GM18909 (cell line): ENCODE measurements at regions not wholly inside any gene's neighbourhood (a gene's known extent, or its start where the extent isn't known, plus 50 kb on each side); places are given as distances from the start of the nearest gene placed in this dataset.
"Not testable (repeated sequence)": the region's sequence is repeated elsewhere in the genome, so short reads cannot be mapped to it uniquely, and the experiment has no call there.

ENCODE experiments used
- ATAC-seq: cut with Tn5 transposase; IDR thresholded peaks from one replicate; pipeline ENCODE4 v1.9.1; 2021; ENCODE audit warnings: mild to moderate bottlenecking; ENCODE audit not compliant: unreplicated experiment, poor library complexity

DNA sequence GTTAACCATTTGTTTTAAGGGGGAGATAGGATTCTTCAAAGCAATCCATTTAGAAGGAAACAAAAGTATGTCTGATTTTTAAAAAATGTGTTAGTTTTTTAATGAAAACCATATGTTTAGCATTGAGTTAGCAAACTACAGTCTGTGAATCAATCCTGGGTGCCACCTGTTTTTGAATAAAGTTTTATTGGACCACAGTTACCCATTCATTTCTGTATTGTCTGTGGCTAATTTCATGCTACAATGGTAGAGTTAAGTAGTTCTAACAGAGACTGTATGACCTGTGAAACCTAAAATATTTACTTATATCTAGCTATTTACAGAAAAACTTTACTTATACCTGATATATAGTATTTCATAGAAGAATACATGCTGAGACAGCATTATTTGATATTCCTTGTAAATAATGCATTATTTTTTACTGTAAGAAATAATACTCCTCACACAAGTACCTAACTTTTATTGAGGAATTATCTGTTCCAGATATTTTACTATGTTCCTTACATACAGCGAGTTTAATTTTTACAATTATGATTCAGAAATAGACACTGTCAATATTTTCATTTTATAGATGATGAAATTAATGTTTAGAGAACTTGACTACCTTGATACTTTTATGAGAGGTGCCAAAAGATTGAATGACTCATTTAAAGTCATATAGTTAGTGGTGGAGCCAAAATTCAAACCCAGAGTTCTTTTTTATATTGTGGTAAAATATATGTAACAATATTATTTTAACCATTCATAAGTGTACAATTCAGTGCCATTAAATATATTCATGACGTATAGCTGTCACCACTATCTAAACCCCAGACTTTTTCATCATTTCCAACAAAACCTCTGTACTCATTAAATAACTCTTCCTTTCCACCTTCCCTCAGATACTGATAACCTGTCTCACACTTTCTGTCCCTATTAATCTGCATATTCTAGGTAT lies 122.0 kb downstream of the GLUD2 start:
- no peak for ATAC-seq

DNA sequence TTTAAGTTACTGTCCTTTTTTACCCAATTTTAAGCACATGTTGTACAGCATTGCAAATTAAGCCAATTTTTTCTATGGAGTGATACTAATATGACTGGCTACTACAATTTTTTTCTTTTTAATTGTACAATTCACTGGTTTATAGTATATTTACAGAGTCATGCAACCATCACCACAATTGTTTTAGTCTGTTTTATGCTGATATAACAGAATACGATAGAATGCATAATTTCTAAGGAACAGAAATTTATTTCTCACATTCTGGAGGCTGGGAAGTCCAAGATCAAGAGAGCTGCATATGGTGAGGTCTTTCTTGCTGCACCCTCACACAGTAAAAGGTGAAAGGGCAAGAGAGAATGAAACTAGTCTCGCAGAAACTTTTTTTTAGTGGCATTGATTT lies 125.3 kb downstream of the GLUD2 start:
- ATAC-seq, result no peak

DNA sequence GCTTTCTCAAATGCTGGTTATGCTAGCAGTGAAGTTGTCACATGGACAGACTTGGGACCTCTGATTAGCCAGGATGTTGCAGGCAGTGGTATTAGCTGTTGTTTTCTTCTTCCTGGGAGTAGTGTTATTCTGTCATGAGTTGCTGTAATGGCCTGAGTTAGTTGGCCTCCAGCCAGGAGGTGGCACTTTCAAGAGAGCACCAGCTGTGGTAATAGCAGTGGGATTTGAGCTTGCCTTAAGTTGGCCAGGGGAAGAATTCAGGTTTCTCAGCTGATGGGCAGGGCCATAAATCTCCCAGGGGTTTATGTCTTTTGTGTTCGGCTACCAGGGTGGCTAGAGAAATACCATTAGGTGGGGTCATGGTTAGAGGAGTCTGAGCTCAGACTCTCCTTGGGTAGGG lies 132.6 kb downstream of the GLUD2 start:
- ATAC-seq, result no peak

DNA sequence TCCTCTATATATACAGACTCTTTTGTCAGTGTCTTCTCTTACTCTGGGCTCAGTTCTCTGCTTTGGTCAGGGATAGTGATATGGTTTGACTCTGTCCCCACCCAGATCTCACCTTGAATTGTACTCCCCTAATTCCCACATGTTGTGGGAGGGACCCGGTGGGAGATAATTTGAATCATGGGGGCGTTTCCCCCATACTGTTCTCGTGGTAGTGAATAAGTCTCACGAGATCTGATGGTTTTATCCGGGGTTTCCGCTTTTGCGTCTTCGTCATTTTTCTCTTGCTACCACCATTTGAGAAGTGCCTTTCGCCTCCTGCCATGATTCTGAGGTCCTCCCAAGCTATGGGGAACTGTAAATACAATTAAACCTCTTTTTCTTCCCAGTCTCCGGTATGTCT lies 144.4 kb downstream of the GLUD2 start:
- ATAC-seq, result no peak

DNA sequence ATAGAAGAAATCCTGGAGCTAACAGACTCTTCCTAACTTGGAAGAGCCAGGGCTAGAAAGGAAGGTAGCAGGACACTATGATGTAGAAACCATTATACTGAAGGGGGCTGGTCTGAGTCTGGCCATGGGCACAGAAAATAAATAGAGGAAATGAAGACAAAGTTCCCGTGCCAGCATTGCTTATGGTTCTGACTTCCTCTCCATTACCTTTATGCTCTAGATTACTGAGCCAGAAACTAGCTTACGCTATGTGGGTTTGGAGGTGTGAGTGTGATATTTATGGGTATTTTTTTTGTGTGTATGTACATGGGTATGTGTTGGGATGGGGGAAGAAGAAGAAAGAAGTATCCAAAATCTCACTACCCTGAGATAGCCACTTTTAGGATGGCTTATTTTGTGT lies 148.3 kb downstream of the GLUD2 start:
- no peak for ATAC-seq

DNA sequence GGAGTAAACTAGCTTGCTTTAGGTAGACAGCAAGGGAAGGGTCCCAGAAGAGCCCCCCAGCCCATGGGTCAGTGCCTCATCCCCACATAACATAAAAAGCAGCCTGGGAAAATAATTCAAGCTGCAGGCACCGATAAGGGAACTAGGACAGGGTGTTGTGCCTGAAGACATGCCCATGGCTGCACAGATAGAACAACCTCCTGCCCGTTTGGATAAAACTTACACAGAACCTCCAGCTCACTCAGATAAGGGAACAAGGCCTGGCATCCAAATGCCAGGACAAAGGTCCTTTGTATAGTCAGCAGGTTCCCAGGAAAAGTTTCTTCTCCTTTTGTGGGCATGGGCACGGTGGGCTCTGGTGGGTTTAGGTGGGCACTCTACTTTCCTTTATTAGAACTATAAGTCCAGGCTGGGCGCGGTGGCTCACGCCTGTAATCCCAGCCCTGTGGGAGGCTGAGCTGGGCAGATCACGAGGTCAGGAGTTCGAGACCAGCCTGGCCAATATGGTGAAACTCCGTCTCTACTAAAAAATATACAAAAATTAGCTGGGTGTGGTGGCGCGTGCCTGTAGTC lies 149.5 kb downstream of the GLUD2 start:
- not testable (repeated sequence) for ATAC-seq

DNA sequence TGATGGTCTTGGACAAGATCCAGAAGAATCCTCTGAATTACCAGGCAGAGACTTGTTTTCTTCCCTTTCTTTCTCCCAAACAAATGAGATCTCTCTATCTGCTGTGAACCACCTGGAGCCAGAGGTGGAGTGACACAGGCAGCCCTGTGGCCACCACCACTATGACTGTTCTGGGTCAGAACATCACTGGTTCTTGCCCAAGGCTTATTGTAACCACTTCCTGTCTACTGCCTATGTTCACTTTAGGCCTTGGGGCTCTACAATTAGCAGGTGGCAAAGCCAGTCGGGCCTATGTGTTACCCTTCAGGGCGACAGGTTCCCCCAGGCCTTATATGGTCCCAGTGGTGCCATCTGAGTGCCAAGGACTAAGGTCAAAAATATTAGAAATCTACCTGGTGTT lies 161.2 kb downstream of the GLUD2 start:
- ATAC-seq, result no peak

DNA sequence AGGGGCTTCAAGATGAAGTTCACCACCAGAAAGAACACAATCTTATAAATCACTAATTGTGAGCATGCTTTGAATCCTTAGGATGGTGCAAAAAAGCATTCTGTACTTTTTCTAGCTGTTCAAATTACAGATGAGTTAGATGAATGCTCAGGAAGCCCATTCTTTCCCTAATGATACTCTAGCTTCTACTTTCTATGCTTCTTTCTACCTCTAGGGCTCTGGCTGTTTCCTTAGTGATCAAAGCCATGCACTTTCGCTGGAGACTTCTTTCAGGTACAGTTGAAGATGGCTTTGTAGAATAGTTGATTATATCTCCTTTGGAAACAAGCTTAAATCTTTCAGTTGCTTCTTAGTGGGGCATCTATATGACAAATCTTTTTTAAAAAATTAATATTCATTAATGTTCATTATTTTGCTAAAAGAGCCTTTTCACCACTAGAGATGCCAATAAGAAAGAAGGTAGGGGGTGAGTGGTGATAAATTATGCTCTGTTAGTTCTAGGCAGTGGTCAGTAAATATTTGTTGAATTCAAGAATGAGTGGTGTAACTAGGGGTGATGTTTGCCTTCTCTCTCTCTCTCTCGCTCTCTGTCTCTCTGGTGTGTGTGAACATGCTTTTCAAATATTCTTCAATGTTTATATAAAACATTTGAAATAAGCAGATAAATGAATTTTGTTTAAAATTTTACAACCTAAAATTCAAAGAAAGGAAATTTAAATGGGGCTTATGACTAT lies 169.4 kb downstream of the GLUD2 start:
- ATAC-seq, result no peak

DNA sequence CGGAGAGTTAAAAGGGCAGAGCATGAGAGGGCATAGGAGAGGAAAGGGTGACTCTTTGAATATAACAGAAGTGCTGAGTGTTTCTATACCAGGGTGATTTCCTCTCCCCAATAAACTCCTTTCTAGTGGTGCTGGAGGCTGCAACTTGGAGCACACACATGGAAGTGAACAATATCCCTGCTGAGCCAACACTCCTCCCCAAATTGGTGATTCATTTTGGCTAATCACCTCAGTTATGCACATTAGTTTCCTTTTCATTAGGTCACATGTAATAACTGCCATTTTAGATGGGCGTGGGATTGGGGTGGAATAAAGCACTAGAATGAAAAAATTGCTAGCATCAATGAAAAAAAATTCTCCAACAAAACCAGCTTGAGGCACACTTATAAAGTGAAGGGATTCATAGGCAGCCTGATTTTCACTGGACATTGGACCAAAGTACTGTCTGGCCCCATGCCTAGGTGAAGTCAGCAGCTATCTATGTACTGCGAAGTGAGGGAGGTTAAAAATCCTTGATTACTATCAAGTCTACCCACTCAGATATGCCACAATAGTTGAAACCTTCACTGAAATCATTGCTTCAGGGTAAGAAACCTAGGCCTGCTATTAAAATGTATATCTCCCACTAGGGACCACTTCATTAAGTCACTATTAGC lies 174.0 kb downstream of the GLUD2 start:
- no peak for ATAC-seq

DNA sequence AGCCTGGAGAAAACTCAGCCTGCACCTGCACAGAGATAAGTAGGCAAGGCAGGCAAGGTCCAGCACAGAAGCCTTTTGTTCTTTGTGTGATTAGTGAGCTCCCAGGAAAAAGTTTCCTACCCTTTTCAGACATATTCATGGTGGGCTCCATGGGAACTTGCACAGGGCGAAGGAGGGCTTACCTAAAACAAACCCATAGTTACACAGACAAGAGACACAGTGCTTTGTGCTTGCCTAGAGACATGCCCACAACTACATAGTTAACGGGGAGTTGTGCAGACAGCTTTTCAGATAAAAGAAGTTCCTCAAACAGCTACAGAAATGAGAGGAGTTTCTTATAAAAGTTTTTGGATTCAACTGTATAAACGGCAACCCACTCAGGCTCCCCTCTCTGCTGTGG lies 180.5 kb downstream of the GLUD2 start:
- no peak for ATAC-seq

DNA sequence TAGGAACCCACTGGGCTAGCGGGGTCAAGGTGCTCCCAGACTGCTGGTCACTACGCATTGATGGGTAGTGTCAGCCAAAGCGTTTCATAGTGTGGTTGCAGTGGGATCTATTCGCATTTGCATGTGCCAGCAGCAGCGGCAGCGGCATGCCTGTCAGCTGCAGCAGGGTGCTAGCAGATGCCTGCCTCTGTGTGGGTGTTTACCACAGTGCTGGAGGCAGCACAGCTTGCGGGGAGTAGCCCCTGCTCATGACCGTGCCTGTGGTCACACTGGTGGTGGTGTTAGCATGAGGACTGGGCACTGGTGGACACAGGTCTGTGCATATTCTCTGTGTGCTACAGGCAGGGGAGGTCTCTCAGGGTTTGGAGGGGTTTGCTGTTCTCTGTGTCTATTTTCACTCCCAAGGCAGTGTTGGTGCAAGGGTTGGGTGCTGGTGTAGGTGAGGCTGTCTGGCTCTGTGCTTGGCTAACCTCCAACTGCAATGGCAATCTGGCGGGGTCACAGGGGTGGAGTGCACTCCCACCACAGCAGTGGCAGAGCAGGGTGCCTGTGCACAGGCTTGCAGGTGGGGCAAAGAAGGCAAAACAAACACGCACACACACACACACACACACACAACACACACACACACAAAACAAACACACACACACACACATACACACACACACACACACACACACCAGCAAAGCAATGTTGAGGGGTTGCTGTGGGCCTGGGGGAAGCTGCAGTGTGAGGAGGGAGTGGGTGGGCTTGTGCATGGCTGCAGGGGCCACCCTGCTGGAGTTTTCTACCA lies 184.4 kb downstream of the GLUD2 start:
- no peak for ATAC-seq

DNA sequence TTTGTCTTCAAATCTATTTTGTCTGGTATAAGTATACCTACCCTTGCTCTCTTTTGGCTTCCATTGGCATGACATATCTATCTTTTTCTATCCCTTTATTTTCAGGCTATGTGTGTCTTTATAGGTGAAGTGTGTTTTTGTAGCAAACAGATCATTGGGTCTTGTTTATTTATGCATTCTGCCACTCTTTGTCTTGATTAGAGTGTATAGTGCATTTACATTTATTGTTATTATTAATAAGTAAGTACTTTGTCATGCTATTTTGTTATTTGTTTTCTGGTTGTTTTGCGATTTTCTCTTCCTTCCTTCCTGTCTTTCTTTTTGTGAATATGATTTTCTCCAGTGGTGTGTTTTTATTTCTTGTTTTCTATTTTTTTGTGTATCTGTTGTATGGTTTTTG lies 188.6 kb downstream of the GLUD2 start:
- no peak for ATAC-seq

DNA sequence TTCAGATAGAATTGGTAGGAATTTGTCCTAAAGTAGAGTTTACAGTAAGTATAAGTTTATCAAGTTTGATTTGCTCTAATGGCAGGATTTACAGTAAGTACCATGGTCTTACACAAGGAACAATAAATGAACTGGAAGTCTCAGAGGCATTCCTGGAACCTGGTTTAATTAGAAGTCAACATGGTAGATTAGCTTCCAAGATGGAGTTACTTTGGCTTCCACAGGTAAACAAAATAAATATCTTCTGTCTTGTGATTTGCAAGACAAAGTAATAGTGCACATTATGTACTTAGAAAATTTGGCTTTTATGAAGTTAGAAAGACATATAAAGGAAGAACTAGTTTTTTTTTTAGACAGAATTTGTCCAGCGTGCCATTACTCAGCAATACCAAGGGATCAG lies 190.7 kb downstream of the GLUD2 start:
- ATAC-seq, result no peak

DNA sequence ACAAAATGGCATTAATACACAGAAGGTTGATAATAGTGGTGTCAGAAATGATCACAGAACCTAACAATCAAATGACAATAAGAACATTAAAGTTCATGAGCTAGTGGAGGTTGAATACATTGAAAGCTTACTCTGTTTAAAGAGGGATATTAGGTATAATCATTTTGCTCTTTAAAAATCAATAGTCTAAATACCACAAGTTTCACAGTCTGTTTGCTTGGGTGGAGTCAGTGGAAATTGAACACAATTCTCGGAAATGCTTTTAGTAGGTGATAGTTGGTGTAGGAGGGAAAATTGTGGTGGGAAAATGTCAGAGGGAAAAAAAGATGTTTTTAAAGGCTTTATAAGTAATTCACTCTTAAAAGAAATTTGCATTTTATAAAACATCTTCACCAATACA lies 197.1 kb downstream of the GLUD2 start:
- ATAC-seq, result no peak

DNA sequence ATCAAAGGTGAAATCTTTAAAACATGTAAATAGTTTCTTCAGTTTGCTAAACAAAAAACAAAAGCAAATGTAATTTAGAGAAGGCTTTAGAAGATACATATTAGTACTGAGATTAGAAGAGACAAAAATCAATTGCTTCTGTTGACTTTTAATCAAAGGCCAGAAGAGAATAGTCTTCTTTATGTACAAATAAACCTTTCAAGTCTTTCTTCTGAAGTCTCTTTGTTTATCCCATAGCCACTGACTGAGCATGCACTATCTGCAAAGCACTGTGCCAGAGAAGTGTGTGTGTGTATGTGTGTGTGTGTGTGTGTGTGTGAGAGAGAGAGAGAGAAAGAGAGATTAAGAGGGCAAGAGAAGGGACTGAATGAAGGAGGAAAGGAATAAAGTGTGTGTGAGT lies 198.4 kb downstream of the GLUD2 start:
- ATAC-seq, result no peak

DNA sequence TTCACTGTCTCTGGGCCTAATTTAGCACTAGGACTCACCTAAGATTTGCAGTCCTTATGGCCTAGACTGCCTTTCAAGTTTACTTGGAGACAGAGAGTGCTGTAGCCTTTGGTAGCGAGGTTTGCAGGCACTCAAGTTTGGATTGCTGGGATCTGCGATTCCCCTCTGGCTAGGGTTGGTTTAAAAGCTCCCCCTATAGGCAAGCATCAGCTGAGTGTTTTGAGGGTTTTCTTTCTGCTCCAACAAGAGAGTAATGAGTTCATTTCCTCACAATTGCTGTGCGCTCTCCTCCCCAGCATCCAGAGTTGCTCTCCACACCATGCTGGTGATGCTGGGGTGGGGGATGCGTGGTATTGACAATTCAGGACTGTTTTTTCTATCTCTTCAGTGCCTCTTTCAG lies 206.9 kb downstream of the GLUD2 start:
- no peak for ATAC-seq

DNA sequence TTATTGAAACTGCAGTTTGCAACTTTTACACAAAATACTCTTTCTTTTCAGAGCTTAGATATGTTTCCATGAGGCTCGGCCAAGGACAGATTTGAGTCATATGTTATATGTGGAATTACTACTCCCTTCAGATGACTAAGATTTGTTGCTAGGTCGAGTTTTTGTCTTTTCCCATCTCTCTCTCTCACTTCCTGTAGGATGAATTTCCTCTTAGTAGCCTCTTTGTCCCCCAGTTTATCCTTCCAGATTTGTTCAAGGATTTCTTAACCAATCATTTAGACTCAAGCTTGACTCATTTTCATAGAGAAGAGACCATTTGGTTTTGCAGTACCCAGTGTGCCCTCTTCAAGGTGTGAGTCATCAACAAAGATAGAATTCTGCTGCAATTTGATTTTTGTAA lies 209.2 kb downstream of the GLUD2 start:
- no peak for ATAC-seq

DNA sequence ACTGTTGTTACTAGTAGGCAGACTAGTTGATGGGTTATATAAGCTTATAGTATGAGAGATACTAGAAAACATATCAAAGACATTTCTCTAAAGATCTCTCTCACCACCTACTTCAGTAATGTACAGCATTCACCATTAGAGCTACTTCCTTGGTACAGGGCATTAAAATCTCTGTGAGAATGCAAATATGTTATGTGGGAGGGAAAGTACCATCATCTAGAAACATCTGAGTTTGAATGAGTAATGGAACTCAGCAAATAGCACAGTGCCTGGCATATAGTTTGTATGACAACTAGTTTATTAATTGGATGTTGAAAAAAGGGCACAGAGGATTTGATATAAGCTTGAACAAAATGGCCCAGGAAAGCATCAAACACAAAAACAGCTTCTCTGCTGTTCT lies 211.1 kb downstream of the GLUD2 start:
- no peak for ATAC-seq

DNA sequence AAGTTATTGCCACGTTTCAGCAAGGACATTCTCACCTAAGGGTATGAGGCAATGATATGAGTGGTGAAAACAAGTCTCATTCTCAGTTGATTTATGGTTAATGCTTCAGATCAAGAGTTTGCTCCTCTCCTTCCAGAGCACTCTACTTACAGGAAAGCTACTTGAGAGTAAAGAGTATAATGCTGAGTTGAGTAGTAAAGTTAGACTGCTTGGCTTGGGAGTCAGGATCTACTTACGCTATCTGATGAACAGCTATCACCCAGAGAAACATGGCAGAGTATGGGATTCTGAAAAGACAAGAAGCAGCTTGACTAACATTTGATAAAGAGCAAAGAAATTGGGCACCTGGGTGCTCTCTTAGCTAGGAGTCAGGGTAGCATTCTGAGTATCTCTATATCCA lies 211.8 kb downstream of the GLUD2 start:
- no peak for ATAC-seq

DNA sequence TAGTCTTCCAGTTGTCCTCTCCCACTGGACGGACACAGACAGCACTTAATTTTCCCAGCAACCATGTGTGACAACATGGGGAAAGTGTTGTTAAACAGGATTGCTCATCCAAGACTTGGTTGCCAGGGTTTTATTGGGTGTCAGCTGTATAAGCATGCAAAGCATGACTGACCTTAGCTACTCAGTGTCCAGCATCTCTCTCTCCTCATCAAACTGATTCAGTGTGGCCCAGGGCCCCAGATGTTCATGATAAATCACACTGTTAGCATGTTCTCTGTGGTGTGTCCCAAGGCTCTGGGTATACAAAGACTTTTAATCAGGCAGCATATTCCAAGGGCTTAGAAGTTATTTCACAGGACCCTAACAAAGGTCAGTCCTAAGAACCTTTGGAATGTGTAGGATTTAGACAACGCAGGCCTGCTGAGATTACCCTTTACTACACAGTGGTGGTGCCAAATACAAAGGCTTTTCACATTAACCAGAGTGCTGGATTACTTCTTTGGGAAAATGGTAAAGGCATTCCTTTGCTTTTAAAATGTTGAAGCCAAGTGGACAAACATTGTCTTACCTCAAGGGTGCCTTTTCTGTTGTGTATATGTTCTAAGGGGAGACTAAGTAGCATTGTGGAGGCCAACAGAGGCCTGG lies 213.3 kb downstream of the GLUD2 start:
- ATAC-seq, result no peak
